D341Med (cell line): ENCODE measurements at regions not wholly inside any gene's neighbourhood (a gene's known extent, or its start where the extent isn't known, plus 50 kb on each side); places are given as distances from the start of the nearest gene placed in this dataset.
"Not testable (repeated sequence)": the region's sequence is repeated elsewhere in the genome, so short reads cannot be mapped to it uniquely, and the experiment has no call there.

Experiments used
- DNase-seq: peaks from one replicate; pipeline ENCODE4 v3.0.0; 2012; ENCODE audit warnings: low spot score

DNA sequence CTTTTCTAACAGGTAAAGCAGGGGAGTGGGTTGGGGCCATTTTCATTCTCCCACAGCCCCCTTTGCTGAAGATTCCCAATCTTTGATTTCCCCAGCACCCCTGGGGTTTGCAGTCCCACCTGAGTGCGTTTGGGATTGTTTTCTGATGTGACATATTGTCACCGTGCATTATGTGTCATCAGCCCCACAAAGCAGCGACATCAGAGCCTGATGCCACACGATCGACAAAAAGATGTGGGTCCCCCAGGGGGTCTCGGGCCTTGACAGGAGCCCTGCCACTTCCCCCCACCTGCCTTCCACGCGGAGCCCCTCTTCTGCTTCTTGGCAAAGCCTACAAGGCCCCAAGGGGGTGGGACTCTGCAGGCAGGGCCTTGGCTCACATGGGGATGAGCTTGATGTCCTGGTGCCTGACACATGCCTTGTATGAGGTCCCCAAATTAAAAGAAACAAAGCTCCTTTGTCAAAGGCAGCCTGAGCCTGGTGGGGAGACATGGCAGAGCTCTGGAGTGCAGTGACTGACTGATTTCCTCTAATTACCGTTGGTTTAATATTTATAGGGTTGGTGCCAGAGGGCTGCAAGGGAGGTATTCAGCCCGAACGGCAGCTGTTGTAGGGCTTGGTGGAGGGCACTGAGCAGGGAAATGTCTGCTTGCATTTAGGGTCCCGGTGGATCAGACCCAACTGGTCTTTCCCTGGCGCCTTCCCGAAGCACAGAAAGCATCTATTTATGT, 149.2 kb downstream of the MIAT start:
- DNase-seq, result no peak

DNA sequence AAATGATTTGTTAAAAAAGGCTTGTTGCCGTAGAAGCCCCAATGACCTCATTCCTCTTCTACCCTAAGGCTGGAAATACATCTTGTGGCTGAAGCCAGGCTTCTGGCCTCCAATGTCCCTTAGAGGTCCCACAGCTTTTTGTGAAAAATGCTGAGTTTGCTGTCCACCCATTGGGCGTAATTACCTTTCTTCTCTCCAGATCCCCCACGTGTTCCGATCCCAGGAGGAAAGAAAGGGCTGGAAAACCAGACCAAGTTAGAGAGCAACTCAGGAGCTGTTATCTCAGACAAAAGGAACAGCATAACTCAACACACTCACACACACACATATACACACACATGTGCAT, 154.2 kb downstream of the MIAT start:
- no peak for DNase-seq

DNA sequence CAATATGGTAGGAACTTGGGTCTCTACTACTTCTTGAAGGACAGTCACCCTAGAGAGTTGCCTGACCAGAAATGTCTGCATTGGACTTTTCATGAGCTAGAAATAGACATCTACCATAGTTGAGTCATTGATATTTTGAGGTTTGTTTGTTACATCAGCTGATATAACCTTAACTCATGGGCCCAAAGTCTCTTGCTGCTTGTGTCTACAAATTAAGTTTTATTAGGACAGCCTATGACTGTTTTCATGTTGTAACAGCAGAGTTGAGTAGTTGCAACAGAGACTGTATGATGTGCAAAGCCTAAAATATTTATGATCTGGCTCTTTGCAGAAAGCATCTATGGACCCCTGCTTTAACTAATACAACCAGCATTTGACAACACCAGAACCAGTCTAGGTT, 155.3 kb downstream of the MIAT start:
- DNase-seq, result no peak

DNA sequence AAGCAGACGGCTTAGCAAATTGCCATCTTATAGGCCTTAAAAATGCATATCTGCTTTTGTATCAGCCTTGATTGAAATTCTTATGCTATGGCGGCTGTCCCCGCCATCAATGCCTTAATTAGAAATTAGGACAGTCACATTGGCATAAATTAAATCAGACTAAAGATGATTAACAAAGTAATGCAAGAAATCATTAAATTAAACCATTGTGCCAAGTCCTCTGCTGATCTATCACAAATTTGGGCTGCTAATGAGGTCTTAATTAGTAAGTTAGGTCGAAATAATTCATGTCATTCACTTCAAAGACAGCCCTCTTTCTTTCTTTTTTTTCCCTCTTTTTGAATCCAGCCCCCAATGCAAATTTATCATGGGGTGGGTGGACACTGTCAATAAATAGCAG, 159.3 kb downstream of the MIAT start:
- DNase-seq, result no peak

DNA sequence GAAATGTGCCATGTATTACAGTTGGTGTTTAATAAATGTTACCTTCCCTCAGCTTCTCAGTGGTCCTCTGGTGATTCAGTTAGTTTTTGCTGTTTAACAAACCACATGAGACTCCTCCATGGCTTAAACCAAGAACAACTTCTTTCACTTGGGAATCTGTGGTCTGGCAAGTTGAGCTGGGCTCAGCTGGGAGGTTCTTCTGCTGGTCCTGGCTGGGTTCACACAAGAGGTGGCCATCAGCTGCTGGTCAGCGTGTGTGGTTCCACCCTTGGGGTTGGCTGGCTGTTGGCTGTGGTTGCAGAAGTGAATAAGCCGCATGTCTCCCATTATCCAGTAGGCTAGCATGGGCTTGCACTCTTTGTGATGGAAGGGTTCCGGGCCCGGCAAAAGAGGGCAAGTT, 160.5 kb downstream of the MIAT start:
- DNase-seq, result no peak

DNA sequence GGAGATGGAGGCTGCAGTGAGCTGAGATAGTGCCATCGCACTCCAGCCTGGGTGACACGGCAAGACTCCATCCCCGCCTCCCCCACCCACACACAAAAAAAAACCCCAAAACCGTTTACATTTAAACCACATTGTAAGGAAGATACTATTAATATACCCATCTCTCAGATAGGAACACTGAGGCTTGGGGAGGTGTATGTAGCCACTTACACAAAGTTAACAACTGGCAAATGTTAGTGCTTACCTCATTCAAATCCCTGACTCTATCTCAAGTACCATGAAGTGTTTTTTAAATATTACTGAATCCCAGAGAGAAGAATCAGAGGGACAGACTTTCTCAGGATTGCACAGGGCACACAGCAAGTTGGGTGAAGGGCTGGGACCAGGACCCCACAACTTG, 164.5 kb downstream of the MIAT start:
- no peak for DNase-seq

DNA sequence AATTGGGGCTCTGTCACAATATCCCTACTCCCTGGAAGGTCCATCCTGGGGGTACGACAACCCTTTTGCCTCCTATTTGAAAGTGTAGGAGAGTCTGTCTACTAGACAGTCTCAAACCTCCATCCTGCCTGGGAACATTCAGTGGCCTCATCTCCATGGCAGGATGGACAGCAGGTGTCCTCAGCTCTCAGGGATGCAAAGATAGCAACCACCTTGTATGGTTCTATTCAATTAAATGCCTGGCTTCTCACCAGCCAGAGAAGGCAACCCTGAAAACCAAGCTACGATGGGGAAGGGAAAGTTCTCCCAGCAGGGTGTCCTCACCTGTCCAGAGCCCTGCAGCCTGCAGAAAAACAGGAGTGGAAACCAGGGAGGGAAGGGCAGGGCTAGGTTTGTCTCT, 164.9 kb downstream of the MIAT start:
- no peak for DNase-seq

DNA sequence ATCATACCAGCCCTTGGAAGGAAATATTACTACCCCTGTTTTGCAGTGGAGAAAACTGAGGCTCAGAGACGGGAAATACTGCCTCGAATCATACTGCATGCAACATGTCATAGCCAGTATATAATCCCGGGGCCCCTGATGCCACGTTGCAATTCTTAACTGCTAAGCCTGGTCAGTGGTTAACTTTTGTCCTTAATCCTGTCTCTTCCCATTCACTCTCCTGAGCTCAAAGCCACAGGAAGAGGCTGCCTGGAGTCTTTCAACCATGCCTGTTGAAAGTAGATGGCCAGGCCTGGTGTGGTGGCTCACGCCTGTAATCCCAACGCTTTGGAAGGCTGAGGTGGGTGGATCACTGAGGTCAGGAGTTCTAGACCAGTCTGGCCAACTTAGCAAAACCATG, 166.6 kb downstream of the MIAT start:
- no peak for DNase-seq

DNA sequence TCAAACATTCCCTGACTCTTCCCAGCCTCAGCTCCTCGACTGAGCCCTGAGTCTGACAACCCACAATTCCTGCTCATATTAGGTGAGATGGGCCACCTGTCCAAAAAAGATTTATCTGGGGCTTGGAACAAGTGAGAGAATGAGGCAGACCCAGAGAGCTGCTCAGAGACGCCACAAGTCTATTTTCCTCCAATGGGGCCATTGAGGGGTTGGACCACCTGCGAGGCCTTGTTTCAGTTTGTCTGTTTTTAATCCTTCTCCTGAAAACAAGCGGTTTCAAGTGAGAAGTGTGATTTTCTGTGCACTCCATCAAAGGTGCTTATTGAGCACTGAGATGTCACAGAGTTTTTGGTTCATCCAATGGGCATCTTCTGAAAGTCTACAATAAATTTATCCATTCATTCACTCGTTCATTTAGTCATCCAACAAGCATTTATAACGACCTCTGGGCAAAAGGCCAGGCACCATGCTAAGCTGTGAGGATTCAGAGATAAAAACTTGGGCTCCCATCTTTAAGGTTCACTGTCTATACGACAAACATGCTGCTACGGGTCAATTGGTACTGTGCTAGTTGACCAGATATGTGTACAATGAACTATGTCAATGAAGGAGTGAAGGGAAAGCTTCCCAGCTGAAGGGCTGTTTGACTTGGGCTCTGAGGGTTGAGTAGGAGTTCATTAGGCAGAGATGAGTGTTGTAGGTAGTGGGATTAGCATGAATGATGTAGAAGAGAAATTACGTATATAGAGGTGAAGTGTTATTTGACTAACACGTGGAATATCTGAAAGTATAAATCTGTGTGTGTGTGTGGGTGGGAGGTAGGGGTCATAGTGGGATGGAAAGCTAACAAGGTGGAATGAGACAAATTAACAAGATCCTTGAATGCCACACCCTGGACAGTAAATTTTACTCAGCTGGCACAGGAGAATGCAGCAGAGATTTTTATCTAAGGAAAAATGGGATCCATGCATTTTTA, 168.9 kb downstream of the MIAT start:
- DNase-seq, result no peak

DNA sequence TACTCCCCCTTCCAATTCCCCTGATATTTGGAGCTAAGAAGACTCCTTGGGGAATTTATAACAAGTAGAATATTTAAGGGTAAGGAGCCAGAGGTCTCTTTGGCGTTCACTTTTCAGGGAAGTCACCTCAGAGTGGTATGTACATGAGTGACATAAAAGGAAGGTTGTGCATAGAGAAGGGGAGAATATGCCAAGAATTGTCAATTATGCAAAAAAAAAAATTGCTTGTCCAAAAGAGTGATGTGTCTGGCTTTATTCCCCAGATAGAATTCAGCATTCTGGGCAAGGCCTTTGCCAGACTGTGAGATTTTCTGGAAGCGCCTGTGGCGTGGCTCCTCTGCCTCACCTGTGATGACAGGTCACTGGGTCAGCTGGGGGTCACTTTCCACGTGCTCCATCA, 170.2 kb downstream of the MIAT start:
- DNase-seq, result no peak

DNA sequence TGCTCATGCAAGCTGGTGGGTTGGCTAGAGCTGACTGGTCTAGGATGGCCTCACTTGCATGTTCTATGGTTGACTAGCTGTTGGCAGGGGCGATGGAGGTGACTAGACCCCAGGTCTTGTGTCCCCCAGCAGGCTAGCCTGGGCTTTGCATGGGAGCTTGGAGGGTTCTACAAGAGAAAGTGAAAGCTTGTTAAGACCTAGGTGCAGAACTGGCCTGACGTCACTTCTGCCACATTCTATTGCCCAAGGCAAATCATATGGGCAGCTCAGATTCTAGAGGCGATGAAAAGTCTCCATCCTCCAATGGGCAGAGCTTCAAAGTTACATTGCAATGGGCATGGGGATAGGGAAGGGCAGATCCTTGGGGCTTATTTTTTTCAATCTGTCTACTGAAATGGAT, 170.9 kb downstream of the MIAT start:
- DNase-seq, result no peak

DNA sequence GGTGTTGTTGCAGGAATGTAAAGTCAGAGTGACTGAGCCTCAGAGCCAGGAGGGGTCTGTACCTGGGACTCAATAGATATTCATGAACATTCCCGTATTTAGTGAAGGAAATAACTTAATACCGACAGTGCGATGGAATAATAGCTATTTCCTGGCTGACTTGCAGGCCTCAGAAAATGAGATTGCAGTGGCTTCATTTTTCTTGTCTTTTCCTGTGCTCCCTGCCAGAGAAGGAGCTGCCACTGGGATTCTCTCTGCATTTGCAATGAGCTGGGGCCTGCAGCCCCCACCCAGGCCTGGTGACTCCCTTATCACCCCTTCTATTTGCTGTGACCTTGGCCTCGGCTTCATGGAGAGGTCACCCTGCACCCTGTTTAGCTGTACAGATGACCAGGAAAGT, 173.4 kb downstream of the MIAT start:
- DNase-seq, result no peak

DNA sequence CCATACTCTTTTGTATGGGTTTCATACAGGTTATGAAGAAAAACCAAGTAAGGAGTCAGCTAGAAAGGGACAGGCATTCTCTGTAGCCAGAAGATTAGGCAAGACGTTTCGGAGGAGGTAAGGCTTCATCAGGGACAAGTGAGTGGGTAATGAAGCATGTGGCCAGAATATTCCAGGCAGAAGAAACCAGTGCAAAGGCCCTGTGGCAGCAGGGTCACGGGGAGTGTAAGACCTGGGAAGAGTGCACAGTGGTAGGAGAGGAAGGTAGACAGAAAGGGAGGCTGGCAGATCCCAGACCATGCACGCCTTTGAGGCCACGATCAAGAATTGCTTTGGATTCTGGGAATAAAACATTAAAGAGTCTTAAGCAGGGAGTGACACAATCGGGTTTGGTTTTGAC, 177.6 kb downstream of the MIAT start:
- no peak for DNase-seq

DNA sequence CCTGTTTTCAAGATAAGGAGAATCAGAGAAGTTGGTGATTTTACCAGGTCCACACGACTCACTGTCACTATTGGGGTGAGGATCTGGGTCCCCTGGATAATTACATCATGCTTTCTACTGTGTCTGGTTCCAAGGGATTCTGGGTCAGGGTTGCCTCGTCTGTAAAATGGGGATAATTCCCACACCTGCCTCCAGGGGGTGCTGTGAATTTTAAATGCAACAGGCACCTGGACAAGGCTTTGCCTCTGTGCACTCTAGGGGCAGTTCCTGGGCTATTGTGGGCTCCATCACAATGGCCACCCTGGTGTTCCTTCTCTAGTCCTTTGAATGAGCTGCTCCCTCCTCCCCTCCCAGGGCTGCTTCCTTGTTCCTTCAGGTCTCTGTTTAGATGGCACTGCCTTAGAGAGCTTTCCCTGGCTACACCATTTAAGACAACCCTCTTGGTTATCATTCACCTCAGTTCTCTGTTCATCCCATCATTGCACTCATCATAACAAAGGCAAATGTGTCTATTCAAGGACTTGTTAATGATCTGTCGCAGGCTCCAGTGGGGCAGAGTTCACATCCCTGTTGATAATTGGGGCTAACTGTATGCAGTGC, 178.6 kb downstream of the MIAT start:
- peak; percentile 65 for DNase-seq

DNA sequence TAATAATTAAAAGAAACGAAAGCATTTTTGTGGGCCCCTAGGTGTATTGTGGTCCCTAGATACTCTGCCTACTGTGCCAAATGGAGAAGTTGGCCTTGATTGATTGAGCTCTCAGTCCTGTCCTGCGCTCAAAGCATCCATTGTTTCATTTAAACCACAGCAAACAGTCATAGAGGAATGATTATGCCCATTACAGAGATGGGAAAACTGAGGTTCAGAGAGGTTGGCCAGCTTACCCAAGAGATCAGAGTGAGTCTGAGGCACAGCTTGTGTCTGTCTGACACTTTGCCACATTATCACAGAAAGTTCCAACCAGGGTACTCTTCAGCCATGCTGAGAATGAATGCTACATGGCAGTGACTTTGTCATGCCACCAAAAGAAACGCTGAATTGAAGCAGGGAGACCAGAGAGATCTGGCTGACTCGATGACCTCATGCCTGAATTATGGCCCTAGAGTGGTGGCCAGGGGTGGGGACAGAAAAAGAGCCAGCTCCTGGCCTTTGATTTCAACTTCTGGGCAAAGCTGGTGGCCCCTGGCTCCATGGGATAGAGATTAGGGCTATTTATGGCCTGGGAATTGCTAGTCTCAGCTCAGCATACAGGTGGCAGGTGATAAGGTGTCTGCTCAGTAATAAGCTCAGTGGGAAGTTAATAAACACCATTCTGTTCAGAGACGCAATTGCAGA, 180.5 kb downstream of the MIAT start:
- DNase-seq, result no peak

DNA sequence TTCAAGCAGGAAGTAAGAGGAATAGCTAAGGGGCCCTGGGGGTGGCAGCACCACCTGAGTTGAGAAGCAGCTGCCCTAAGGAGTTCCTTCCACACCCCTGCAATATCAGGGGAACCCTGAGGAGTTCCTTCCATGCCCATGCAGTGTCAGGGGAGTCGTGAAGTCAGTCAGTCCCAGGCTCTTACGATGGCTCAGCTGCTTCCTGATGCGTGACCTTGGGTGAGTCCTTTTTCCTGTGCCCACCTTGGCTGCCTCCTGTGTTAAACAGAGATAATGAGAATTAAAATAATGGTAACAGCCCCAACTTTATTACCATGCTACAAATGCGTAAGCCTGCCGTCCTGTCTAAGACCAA, 181.1 kb downstream of the MIAT start:
- DNase-seq, result no peak

DNA sequence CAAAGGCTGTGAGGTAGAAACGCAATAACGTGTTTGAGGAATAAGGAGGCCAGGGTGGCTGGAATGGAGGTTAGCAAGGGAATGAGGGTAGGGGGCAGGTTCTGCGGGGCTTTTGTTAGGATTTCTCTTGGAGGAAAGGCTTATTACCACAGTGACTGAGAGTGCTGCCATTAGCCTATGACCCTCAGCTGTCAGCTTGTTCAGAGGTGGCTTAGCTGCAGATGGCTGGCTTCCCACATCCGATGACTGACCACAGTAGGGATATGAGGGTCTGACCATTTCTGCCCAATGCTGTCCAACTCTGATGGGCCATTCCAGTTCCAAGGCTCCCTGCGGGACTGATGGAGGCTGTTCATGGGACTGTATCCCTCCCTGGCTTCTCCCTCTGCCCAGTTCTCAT, 181.8 kb downstream of the MIAT start:
- DNase-seq, result no peak

DNA sequence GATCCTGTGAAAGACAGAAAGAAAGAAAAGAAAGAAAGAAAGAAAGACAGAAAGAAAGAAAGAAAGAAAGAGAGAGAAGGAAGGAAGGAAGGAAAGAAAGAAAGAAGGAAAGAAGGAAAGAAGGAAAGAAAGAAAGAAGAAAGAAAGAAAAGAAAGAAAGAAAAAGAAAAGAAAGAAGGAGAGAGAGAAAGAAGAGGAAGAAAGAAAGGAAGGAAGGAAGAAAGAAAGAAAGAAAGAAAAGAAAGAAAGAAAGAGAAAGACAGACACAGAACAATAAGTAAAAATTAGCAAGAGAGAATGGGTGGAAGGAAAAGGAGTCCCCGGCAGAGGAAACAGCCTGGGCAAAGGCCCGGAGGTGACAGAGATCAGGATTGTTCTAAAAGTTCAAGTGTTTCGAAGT, 183.4 kb downstream of the MIAT start:
- DNase-seq, result not testable (repeated sequence)

DNA sequence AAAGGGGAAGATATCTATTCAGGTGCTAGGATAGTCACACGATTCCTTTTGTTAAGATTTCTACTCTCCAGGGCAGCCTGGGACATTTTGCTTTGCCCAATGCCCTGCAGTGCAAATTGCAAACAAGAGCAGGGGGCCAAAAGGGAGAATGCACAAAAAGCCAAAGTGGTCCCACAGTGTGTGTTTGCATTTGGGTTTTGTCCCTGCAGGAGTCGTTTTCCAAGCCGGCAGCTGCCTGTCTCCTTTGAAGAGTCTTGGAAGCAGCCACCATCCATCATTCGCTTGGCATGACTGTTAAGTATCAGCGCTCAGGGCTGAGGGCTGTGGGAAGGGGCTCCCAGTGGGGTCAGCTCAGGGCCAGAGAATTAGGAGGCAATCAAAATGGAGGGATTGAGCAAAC, 184.7 kb downstream of the MIAT start:
- no peak for DNase-seq

DNA sequence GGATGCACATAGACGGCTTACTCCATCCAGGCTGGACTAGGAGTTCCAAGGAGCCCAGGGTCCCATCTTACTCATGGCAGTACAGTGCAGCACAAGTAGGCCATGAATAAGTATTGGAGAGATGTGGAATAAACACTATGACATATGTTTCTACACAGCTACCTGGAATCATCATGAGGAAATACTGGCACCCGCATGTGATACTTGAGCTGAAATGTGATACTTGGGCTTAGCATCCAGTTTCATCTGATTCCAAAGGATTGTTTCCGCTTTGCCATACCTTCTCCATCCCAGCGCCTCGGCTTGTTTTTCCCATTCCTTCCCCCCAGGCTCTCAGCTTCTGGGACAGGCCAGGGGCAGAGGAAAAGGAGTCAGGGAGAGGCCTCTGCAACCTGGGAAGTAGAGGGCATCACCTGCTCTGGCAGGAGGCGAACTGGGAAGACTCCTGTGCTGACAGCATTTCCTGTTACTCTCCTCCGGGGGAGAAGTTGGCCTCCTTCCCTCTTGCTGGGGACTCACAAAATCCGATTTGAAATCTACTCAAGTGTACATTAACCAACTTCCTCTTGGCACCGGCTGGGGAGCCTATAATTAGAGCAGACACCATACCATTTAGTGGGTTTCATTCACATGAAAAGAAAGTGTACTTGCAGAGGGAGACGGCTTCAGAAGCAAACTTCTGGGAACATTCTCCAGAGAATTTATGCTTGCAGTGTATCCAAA, 187.8 kb downstream of the MIAT start:
- no peak for DNase-seq

DNA sequence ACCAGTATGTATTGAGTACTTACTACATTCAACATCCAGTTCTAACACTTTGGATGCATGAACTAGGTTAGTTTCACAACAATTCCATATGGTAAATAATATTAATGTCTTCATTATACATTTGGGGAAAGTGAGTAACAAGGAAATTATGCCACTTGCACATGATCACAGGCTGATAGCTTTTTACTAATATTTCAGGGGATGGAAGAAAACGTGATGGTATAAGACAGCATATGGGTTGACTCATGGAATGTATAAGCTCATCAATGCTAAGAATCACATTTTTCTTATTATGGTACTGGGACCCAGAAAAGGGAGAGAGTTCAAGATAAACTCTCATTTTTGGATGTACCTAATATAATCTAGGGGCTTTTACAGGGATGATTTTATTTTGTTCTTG, 188.7 kb downstream of the MIAT start:
- no peak for DNase-seq

DNA sequence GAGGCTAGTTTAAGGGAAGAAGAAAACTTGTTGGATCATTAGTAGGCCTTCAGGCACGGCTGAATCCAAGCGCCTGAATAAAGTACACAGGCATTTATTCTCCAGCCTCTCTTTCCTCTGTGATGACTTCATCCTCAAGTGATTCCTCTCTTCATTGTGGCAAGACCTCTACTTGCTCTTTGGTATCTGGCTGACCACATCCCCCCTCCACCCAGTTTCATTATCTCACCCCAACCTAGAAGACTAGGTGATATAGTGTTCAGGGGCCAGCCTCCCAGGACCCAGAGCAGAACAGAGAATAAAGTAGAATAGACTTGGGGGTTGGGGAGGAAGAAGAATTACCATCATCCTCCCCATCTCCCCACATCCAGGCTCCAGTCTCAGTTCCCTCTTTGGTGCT, 189.3 kb downstream of the MIAT start:
- no peak for DNase-seq
